Epithelial cell of proximal tubule (primary cell): ENCODE measurements at regions not wholly inside any gene's neighbourhood (a gene's known extent, or its start where the extent isn't known, plus 50 kb on each side); places are given as distances from the start of the nearest gene placed in this dataset.

Source experiments
- DNase-seq: peaks from one replicate; pipeline ENCODE4 v3.0.0-alpha.2; 2011; ENCODE audit warnings: low read depth
- H3K4me3 ChIP-seq: 2 replicates; pipeline ENCODE4 v1.5.1; 2011; ENCODE audit warnings: low read depth, mild to moderate bottlenecking, low read length
- TF ChIP-seq, protein P1 (sequence below): conservative IDR thresholded peaks from 2 replicates; pipeline ENCODE4 v1.5.1; 2012; ENCODE audit warnings: low read depth, mild to moderate bottlenecking, low read length

- no peak for DNase-seq
- TF ChIP-seq, protein P1, sequence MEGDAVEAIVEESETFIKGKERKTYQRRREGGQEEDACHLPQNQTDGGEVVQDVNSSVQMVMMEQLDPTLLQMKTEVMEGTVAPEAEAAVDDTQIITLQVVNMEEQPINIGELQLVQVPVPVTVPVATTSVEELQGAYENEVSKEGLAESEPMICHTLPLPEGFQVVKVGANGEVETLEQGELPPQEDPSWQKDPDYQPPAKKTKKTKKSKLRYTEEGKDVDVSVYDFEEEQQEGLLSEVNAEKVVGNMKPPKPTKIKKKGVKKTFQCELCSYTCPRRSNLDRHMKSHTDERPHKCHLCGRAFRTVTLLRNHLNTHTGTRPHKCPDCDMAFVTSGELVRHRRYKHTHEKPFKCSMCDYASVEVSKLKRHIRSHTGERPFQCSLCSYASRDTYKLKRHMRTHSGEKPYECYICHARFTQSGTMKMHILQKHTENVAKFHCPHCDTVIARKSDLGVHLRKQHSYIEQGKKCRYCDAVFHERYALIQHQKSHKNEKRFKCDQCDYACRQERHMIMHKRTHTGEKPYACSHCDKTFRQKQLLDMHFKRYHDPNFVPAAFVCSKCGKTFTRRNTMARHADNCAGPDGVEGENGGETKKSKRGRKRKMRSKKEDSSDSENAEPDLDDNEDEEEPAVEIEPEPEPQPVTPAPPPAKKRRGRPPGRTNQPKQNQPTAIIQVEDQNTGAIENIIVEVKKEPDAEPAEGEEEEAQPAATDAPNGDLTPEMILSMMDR: no peak
- H3K4me3 ChIP-seq: no peak overlapping the region
Measured at GRCh38 chr10:88193018-88193417, 329.6 kb downstream of the PTEN start.

GRCh38 chr10:88194041-88194887 is 330.8 kb downstream of the PTEN start:
- DNase-seq: no peak

GRCh38 chr10:88194961-88195367 is 331.5 kb downstream of the PTEN start:
- no peak overlapping the region for H3K4me3 ChIP-seq
- TF ChIP-seq, protein P1: no peak
- DNase-seq: no peak

More at GRCh38 chr10:88194041-88194887, 330.8 kb downstream of the PTEN start:
- TF ChIP-seq, protein P1: no peak
- H3K4me3 ChIP-seq: no peak overlapping the region

- no peak overlapping the region for H3K4me3 ChIP-seq
- TF ChIP-seq, protein P1: no peak
- DNase-seq: no peak
Measured at GRCh38 chr10:88195841-88196240, 332.4 kb downstream of the PTEN start.

DNA sequence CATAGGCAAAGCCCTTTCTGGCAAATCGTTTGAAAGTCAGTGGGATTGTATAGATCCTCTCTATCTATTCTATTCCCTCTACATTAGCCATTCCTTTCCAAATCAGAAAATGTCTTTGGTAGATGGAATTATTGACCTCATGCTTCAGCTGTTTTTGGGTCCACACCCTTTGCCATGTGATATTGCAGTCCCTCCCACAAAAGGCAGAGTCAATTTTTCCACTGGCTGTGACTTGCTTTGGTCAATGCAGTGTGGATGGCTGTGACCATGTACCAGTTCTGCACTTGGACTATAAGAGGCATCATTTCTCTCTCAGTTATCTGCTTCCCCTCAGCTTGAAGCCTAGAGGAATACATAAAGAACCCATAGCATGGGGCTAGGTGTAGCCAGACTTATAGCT is 332.9 kb downstream of the PTEN start:
- TF ChIP-seq, protein P1: no peak
- no peak for DNase-seq
- H3K4me3 ChIP-seq: no peak overlapping the region

GRCh38 chr10:88198023-88198422 is 334.6 kb downstream of the PTEN start:
- H3K4me3 ChIP-seq: no peak overlapping the region
- no peak for DNase-seq
- TF ChIP-seq, protein P1: no peak
